Glutamatergic neuron (in vitro differentiated cells): ENCODE measurements at regions not wholly inside any gene's neighbourhood (a gene's known extent, or its start where the extent isn't known, plus 50 kb on each side); places are given as distances from the start of the nearest gene placed in this dataset.

Source experiments
- DNase-seq: peaks from one replicate; pipeline ENCODE4 v3.0.0; 2022
- H3K27ac Mint-ChIP-seq: one replicate; pipeline ENCODE4 v1.8.0; 2020; ENCODE audit warnings: mild to moderate bottlenecking, mixed read lengths, inconsistent platforms; ENCODE audit not compliant: unreplicated experiment
- H3K27me3 Mint-ChIP-seq: one replicate; pipeline ENCODE4 v1.8.0; 2020; ENCODE audit warnings: mild to moderate bottlenecking, moderate library complexity, mixed read lengths, inconsistent platforms; ENCODE audit not compliant: unreplicated experiment
- H3K36me3 Mint-ChIP-seq: one replicate; pipeline ENCODE4 v1.8.0; 2020; ENCODE audit warnings: mild to moderate bottlenecking, mixed read lengths, inconsistent platforms; ENCODE audit not compliant: unreplicated experiment
- H3K4me1 Mint-ChIP-seq: one replicate; pipeline ENCODE4 v1.8.0; 2020; ENCODE audit warnings: mild to moderate bottlenecking, low read depth, mixed read lengths, inconsistent platforms; ENCODE audit not compliant: unreplicated experiment
- H3K4me3 Mint-ChIP-seq: one replicate; pipeline ENCODE4 v1.8.0; 2020; ENCODE audit warnings: mild to moderate bottlenecking, mixed read lengths, inconsistent platforms; ENCODE audit not compliant: unreplicated experiment
- H3K9me3 Mint-ChIP-seq: one replicate; pipeline ENCODE4 v1.8.0; 2020; ENCODE audit warnings: mild to moderate bottlenecking, moderate library complexity, mixed read lengths, inconsistent platforms; ENCODE audit not compliant: unreplicated experiment
- CTCF ChIP-seq: fragments of 200-600 bp; sonication (generic); IDR thresholded peaks from one replicate; pipeline ENCODE4 v1.5.0; 2021; ENCODE audit not compliant: partially characterized antibody, unreplicated experiment

DNA sequence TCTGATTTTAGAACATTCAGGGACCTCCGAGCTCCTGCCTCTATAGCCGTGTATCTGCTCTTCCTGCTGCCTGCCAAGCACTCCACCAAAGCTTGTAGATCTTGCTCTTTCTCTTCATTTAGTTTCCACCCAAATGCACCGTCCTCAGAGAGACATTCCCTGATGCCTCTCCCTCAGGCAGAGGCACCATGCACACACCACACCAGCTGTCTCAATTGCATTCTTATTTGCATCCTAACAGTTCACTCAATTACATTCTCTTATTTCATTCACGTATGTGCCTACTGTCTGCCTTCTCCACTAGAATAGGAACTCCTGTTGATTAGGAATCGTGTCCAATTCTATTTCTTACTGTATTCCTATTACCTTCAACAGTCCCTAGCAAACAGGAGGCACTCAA lies 845.4 kb upstream of the TMEM132C start:
- Mint-ChIP-seq H3K9me3 (peaks cover 9% of the 10 kb centered on the region), H3K4me3 (no peak overlapping the region), H3K27ac (no peak overlapping the region), H3K27me3 (no peaks in the 10 kb centered on the region), H3K4me1 (peaks cover 2% of the 10 kb centered on the region), H3K36me3 (peaks cover 6% of the 10 kb centered on the region)
- TF ChIP-seq CTCF = no peak
- DNase-seq = no peak

DNA sequence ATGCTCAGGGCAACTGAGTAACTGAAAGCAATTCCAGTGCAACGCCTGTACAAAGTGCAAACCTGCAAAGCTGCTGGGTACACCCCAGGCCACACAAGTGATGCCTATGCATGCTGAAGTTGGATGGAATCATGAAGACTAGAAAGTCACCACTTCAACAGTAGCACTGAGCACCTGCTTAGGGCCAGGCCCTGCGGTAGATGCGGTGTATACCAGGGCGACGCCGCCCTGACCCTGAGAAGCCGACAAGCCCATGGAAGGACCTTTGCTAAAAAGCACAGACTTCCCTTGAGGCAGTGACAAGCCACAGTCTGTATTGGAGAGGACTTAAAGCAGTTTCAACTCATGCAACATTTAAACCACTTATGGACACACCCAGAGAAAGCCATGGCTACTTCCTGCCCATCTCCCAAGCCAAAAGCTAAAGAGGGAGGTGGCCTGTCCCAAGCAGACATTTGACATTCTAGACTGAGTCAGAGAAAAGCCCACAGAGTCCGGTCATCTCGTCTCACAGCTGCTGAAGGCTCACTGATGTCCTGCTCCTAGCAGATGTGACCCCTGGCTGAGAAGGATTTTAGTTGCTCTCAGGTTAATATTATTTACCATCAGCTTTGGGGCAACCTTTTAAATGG lies 843.9 kb upstream of the TMEM132C start:
- H3K9me3 Mint-ChIP-seq = peaks cover 7% of the 10 kb centered on the region
- DNase-seq = no peak
- H3K4me1 Mint-ChIP-seq = peaks cover 2% of the 10 kb centered on the region
- no peak overlapping the region for H3K27ac Mint-ChIP-seq
- no peak for TF ChIP-seq CTCF
- H3K27me3 Mint-ChIP-seq = no peaks in the 10 kb centered on the region
- H3K36me3 Mint-ChIP-seq = peaks cover 6% of the 10 kb centered on the region
- H3K4me3 Mint-ChIP-seq = no peak overlapping the region

DNA sequence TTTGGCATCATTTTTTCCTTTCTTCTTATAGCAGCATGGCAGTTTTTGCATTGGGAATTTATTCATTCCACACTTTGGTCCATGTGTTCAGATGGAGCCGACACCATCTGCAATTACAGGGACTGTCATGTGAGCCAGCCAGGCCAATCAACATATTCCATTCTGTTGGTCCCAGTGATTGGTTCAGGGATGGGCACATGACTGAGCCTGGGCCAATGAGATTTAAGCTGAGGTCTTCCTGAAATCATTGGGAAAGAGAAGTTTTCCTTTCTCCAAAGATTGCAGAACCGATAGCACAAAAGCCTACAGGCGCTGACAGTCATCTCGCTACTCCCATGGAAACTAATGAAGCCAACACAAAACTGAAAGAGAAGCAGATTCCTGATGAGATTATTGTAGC lies 841.5 kb upstream of the TMEM132C start:
- no peak for TF ChIP-seq CTCF
- Mint-ChIP-seq H3K27ac (no peak overlapping the region), H3K9me3 (peaks cover 11% of the 10 kb centered on the region), H3K4me3 (no peak overlapping the region), H3K4me1 (peaks cover 2% of the 10 kb centered on the region), H3K36me3 (no peaks in the 10 kb centered on the region), H3K27me3 (no peaks in the 10 kb centered on the region)
- no peak for DNase-seq

GRCh38 chr12:127428420-127428819 lies 838.5 kb upstream of the TMEM132C start:
- no peak overlapping the region for H3K27ac Mint-ChIP-seq
- H3K9me3 Mint-ChIP-seq = peaks cover 13% of the 10 kb centered on the region
- DNase-seq = no peak

More at GRCh38 chr12:127428420-127428819, 838.5 kb upstream of the TMEM132C start:
- Mint-ChIP-seq H3K27me3 (peaks cover 2% of the 10 kb centered on the region), H3K36me3 (no peaks in the 10 kb centered on the region), H3K4me3 (no peak overlapping the region), H3K4me1 (peaks cover 2% of the 10 kb centered on the region)
- TF ChIP-seq CTCF = no peak
